Vagina (tissue), 2 donors: ENCODE measurements at regions not wholly inside any gene's neighbourhood (a gene's known extent, or its start where the extent isn't known, plus 50 kb on each side); places are given as distances from the start of the nearest gene placed in this dataset.

ENCODE experiments used
- POLR2A ChIP-seq, 2 donors: fragments of 450-650 bp; IDR thresholded peaks; one replicate each; pipeline ENCODE4 v1.6.1; 2017; ENCODE audit warnings: antibody characterized with exemption in 2 of 2, mild to moderate bottlenecking in 2 of 2, moderate library complexity in 2 of 2
- TF ChIP-seq, protein P1 (sequence below), 3 experiments: fragments of 450-650 bp in 2 of 3; fragments of 200-600 bp in 1 of 3; sonication (generic) in 1 of 3; IDR thresholded peaks; one replicate each; pipeline ENCODE4 v1.5.1; 2017 to 2019; ENCODE audit warnings: antibody characterized with exemption in 3 of 3, mild to moderate bottlenecking in 2 of 3, moderate library complexity in 2 of 3

GRCh38 chr2:223399357-223399957 lies 202.7 kb downstream of the SCG2 start:
- TF ChIP-seq, protein P1, sequence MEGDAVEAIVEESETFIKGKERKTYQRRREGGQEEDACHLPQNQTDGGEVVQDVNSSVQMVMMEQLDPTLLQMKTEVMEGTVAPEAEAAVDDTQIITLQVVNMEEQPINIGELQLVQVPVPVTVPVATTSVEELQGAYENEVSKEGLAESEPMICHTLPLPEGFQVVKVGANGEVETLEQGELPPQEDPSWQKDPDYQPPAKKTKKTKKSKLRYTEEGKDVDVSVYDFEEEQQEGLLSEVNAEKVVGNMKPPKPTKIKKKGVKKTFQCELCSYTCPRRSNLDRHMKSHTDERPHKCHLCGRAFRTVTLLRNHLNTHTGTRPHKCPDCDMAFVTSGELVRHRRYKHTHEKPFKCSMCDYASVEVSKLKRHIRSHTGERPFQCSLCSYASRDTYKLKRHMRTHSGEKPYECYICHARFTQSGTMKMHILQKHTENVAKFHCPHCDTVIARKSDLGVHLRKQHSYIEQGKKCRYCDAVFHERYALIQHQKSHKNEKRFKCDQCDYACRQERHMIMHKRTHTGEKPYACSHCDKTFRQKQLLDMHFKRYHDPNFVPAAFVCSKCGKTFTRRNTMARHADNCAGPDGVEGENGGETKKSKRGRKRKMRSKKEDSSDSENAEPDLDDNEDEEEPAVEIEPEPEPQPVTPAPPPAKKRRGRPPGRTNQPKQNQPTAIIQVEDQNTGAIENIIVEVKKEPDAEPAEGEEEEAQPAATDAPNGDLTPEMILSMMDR (IDR thresholded peaks at IDR 0.05): no peak
- TF ChIP-seq POLR2A (IDR thresholded peaks at IDR 0.05): no peak
